Trophoblast cell (in vitro differentiated cells and primary cell): ENCODE measurements at regions not wholly inside any gene's neighbourhood (a gene's known extent, or its start where the extent isn't known, plus 50 kb on each side); places are given as distances from the start of the nearest gene placed in this dataset.

ENCODE experiments used
- DNase-seq, 2 donors: peaks; one replicate each; pipeline ENCODE4 v3.0.0-alpha.2; 2016
- H2AFZ ChIP-seq: 2 replicates; pipeline ENCODE4 v1.6.1; 2013; ENCODE audit warnings: low read length, moderate library complexity, mild to moderate bottlenecking; ENCODE audit not compliant: insufficient read depth, poor library complexity
- H2AK5ac ChIP-seq: 2 replicates; pipeline ENCODE4 v1.6.1; 2013; ENCODE audit warnings: mild to moderate bottlenecking, low read length
- H2BK120ac ChIP-seq: 2 replicates; pipeline ENCODE4 v1.6.1; 2013; ENCODE audit warnings: low read length, mild to moderate bottlenecking, moderate library complexity; ENCODE audit not compliant: insufficient read depth, poor library complexity
- H2BK12ac ChIP-seq: 2 replicates; pipeline ENCODE4 v1.6.1; 2013; ENCODE audit warnings: mild to moderate bottlenecking, low read length, moderate library complexity
- H2BK5ac ChIP-seq: 2 replicates; pipeline ENCODE4 v1.6.1; 2013; ENCODE audit warnings: low read length, low read depth, moderate library complexity, mild to moderate bottlenecking; ENCODE audit not compliant: poor library complexity
- H3K14ac ChIP-seq: 2 replicates; pipeline ENCODE4 v1.6.1; 2013; ENCODE audit warnings: mild to moderate bottlenecking, low read length
- H3K18ac ChIP-seq: 2 replicates; pipeline ENCODE4 v1.6.1; 2013; ENCODE audit warnings: mild to moderate bottlenecking, low read length
- H3K23ac ChIP-seq: 2 replicates; pipeline ENCODE4 v1.6.1; 2013; ENCODE audit warnings: low read length
- H3K27ac ChIP-seq: 2 replicates; pipeline ENCODE4 v1.5.1; 2013; ENCODE audit warnings: low read depth, mild to moderate bottlenecking, inconsistent platforms, low read length, moderate library complexity
- H3K27me3 ChIP-seq: 2 replicates; pipeline ENCODE4 v1.6.1; 2013; ENCODE audit warnings: inconsistent platforms, mild to moderate bottlenecking, low read length, moderate library complexity; ENCODE audit not compliant: insufficient read depth
- H3K36me3 ChIP-seq, 2 experiments: 1 replicate in 1 of 2; 2 replicates in 1 of 2; pipeline ENCODE4 v1.6.1; 2013; ENCODE audit warnings: low read length in 2 of 2, mild to moderate bottlenecking in 2 of 2, moderate library complexity in 1 of 2; ENCODE audit not compliant: insufficient read depth in 2 of 2, control insufficient read depth in 1 of 2
- H3K4ac ChIP-seq: 2 replicates; pipeline ENCODE4 v1.6.1; 2013; ENCODE audit warnings: low read depth, mild to moderate bottlenecking, low read length, moderate library complexity
- H3K4me1 ChIP-seq, 2 experiments: 1 replicate in 1 of 2; 2 replicates in 1 of 2; pipeline ENCODE4 v1.6.1; 2013; ENCODE audit warnings: low read length in 2 of 2, mild to moderate bottlenecking in 2 of 2, moderate library complexity in 1 of 2; ENCODE audit not compliant: insufficient read depth in 2 of 2, control insufficient read depth in 1 of 2
- H3K4me2 ChIP-seq: 2 replicates; pipeline ENCODE4 v1.6.1; 2013; ENCODE audit warnings: inconsistent platforms, mild to moderate bottlenecking, low read length, moderate library complexity
- H3K4me3 ChIP-seq: 2 replicates; pipeline ENCODE4 v1.5.1; 2013; ENCODE audit warnings: mild to moderate bottlenecking, low read depth, low read length, inconsistent platforms
- H3K79me1 ChIP-seq: one replicate; pipeline ENCODE4 v1.6.1; 2013; ENCODE audit warnings: low read length
- H3K79me2 ChIP-seq: 2 replicates; pipeline ENCODE4 v1.6.1; 2013; ENCODE audit warnings: low read length, mild to moderate bottlenecking; ENCODE audit not compliant: control insufficient read depth, insufficient read depth, poor library complexity
- H3K9ac ChIP-seq: 2 replicates; pipeline ENCODE4 v1.6.1; 2013; ENCODE audit warnings: mild to moderate bottlenecking, low read length
- H3K9me3 ChIP-seq: 2 replicates; pipeline ENCODE4 v1.6.1; 2013; ENCODE audit warnings: low read depth, mild to moderate bottlenecking, control low read depth, inconsistent platforms, low read length; ENCODE audit not compliant: insufficient read depth
- H4K12ac ChIP-seq: 2 replicates; pipeline ENCODE4 v1.6.1; 2013; ENCODE audit warnings: low read depth, mild to moderate bottlenecking, low read length, moderate library complexity
- H4K8ac ChIP-seq: 2 replicates; pipeline ENCODE4 v1.6.1; 2013; ENCODE audit warnings: low read depth, mild to moderate bottlenecking, low read length, moderate library complexity
- H4K91ac ChIP-seq: one replicate; pipeline ENCODE4 v1.6.1; 2013; ENCODE audit warnings: low read depth, mild to moderate bottlenecking, low read length, moderate library complexity
- WGBS: extraction: QIAGEN DNeasy Blood & Tissue Kit; methylation state at CpG from one replicate; pipeline ENCODE4 v1.1.7; 2013; ENCODE audit warnings: missing lambda C conversion rate; ENCODE audit not compliant: insufficient read length, insufficient coverage; ENCODE audit errors: extremely low coverage; 5-methylcytosine and 5-hydroxymethylcytosine counted together

GRCh38 chr7:98722402-98722801 is 105.3 kb downstream of the NPTX2 start:
- no peaks in the 10 kb centered on the region for H3K9me3 ChIP-seq
- H3K18ac ChIP-seq, result no peak overlapping the region
- WGBS, result no CpG with 5 or more reads among the region's 4 CpGs

GRCh38 chr7:98724591-98724990 is 107.5 kb downstream of the NPTX2 start:
- H3K4me1 ChIP-seq, result no peaks in the 10 kb centered on the region
- H3K27ac ChIP-seq, result no peak overlapping the region
- no peak overlapping the region for H2AFZ ChIP-seq
- H3K4me3 ChIP-seq, result no peak overlapping the region
- H2BK12ac ChIP-seq, result no peak overlapping the region
- no peak overlapping the region for H2BK5ac ChIP-seq
- no peak overlapping the region for H3K9ac ChIP-seq
- no peak overlapping the region for H2BK120ac ChIP-seq
- DNase-seq, result no peak
- no peaks in the 10 kb centered on the region for H3K36me3 ChIP-seq
- no peak overlapping the region for H2AK5ac ChIP-seq
- H4K91ac ChIP-seq, result no peak overlapping the region
- H3K23ac ChIP-seq, result no peak overlapping the region
- no peaks in the 10 kb centered on the region for H3K79me2 ChIP-seq
- no peak overlapping the region for H4K12ac ChIP-seq
- no peak overlapping the region for H3K4ac ChIP-seq
- no peaks in the 10 kb centered on the region for H3K27me3 ChIP-seq
- H3K14ac ChIP-seq, result no peak overlapping the region
- H3K4me2 ChIP-seq, result no peak overlapping the region
- H3K9me3 ChIP-seq, result no peaks in the 10 kb centered on the region
- WGBS, result no CpG with 5 or more reads among the region's 6 CpGs
- H3K79me1 ChIP-seq, result no peaks in the 10 kb centered on the region
- H4K8ac ChIP-seq, result no peak overlapping the region
- no peak overlapping the region for H3K18ac ChIP-seq

More at GRCh38 chr7:98722402-98722801, 105.3 kb downstream of the NPTX2 start:
- H3K79me2 ChIP-seq, result no peaks in the 10 kb centered on the region
- H2AK5ac ChIP-seq, result no peak overlapping the region
- H4K12ac ChIP-seq, result no peak overlapping the region
- no peaks in the 10 kb centered on the region for H3K27me3 ChIP-seq
- H2AFZ ChIP-seq, result no peak overlapping the region
- no peaks in the 10 kb centered on the region for H3K4me1 ChIP-seq
- no peak overlapping the region for H3K14ac ChIP-seq
- no peak overlapping the region for H3K9ac ChIP-seq
- H4K8ac ChIP-seq, result no peak overlapping the region
- no peak overlapping the region for H3K4ac ChIP-seq
- H4K91ac ChIP-seq, result no peak overlapping the region
- no peaks in the 10 kb centered on the region for H3K79me1 ChIP-seq
- no peak overlapping the region for H3K4me2 ChIP-seq
- H2BK5ac ChIP-seq, result no peak overlapping the region
- H3K36me3 ChIP-seq, result no peaks in the 10 kb centered on the region
- DNase-seq, result peak in 1 of 2 donors; percentile 7
- H2BK120ac ChIP-seq, result no peak overlapping the region
- H3K23ac ChIP-seq, result no peak overlapping the region
- no peak overlapping the region for H2BK12ac ChIP-seq
- no peak overlapping the region for H3K27ac ChIP-seq
- H3K4me3 ChIP-seq, result no peak overlapping the region

GRCh38 chr7:98727146-98727709 is 110.1 kb downstream of the NPTX2 start:
- no CpG with 5 or more reads among the region's 7 CpGs for WGBS

GRCh38 chr7:98728555-98728954 is 111.5 kb downstream of the NPTX2 start:
- H2BK12ac ChIP-seq, result no peak overlapping the region

More at GRCh38 chr7:98727146-98727709, 110.1 kb downstream of the NPTX2 start:
- Histone ChIP-seq H3K27me3 (no peaks in the 10 kb centered on the region), H3K4me2 (no peak overlapping the region), H3K4me1 (no peaks in the 10 kb centered on the region), H3K4ac (no peak overlapping the region), H2AK5ac (no peak overlapping the region), H2BK5ac (no peak overlapping the region), H3K14ac (no peak overlapping the region), H3K79me2 (no peaks in the 10 kb centered on the region), H3K18ac (no peak overlapping the region), H2AFZ (no peak overlapping the region), H3K27ac (no peak overlapping the region), H3K4me3 (no peak overlapping the region), H2BK12ac (no peak overlapping the region), H3K9ac (no peak overlapping the region), H3K79me1 (no peaks in the 10 kb centered on the region), H2BK120ac (no peak overlapping the region), H3K23ac (no peak overlapping the region), H4K91ac (no peak overlapping the region), H3K9me3 (no peaks in the 10 kb centered on the region), H3K36me3 (no peaks in the 10 kb centered on the region), H4K12ac (no peak overlapping the region), H4K8ac (no peak overlapping the region)
- no peak for DNase-seq

More at GRCh38 chr7:98728555-98728954, 111.5 kb downstream of the NPTX2 start:
- Histone ChIP-seq H4K8ac (no peak overlapping the region), H3K4me1 (no peaks in the 10 kb centered on the region), H3K27me3 (no peaks in the 10 kb centered on the region), H3K36me3 (no peaks in the 10 kb centered on the region), H3K79me1 (no peaks in the 10 kb centered on the region), H2AFZ (no peak overlapping the region), H4K91ac (no peak overlapping the region), H2BK120ac (no peak overlapping the region), H3K4me3 (no peak overlapping the region), H3K4me2 (no peak overlapping the region), H3K79me2 (no peaks in the 10 kb centered on the region), H2AK5ac (no peak overlapping the region), H2BK5ac (no peak overlapping the region), H3K18ac (no peak overlapping the region), H3K27ac (no peak overlapping the region), H3K9ac (no peak overlapping the region), H3K4ac (no peak overlapping the region), H3K14ac (no peak overlapping the region), H4K12ac (no peak overlapping the region), H3K23ac (no peak overlapping the region), H3K9me3 (no peaks in the 10 kb centered on the region)
- no CpG with 5 or more reads among the region's 3 CpGs for WGBS
- DNase-seq, result no peak
